ENCODE measurements at regions not wholly inside any gene's neighbourhood (a gene's known extent, or its start where the extent isn't known, plus 50 kb on each side); places are given as distances from the start of the nearest gene placed in this dataset.

GRCh38 chr15:91562698-91563097 lies 290.8 kb upstream of the SLCO3A1 start:
- no peak for DNase-seq

GRCh38 chr15:91564631-91565030 lies 288.9 kb upstream of the SLCO3A1 start:
- no peak for DNase-seq

- DNase-seq = peak; percentile 84
Observed at GRCh38 chr15:91566141-91566540, 287.4 kb upstream of the SLCO3A1 start.

GRCh38 chr15:91568036-91568435 lies 285.5 kb upstream of the SLCO3A1 start:
- DNase-seq = no peak

GRCh38 chr15:91572110-91572509 lies 281.4 kb upstream of the SLCO3A1 start:
- peak; percentile 4 for DNase-seq

GRCh38 chr15:91576096-91576495 lies 277.4 kb upstream of the SLCO3A1 start:
- DNase-seq = no peak

GRCh38 chr15:91578511-91578910 lies 275.0 kb upstream of the SLCO3A1 start:
- DNase-seq = no peak

- DNase-seq = no peak
Observed at GRCh38 chr15:91584895-91585294, 268.6 kb upstream of the SLCO3A1 start.

GRCh38 chr15:91586560-91586959 lies 266.9 kb upstream of the SLCO3A1 start:
- DNase-seq = no peak

- DNase-seq = peak; percentile 20
Observed at GRCh38 chr15:91589360-91589759, 264.1 kb upstream of the SLCO3A1 start.

- no peak for DNase-seq
Observed at GRCh38 chr15:91592567-91592966, 260.9 kb upstream of the SLCO3A1 start.

- DNase-seq = peak; percentile 41
Observed at GRCh38 chr15:91593067-91593466, 260.4 kb upstream of the SLCO3A1 start.

GRCh38 chr15:91593653-91594052 lies 259.9 kb upstream of the SLCO3A1 start:
- DNase-seq = no peak

- DNase-seq = no peak
Observed at GRCh38 chr15:91599261-91599660, 254.2 kb upstream of the SLCO3A1 start.

- DNase-seq = no peak
Observed at GRCh38 chr15:91603384-91604080, 250.0 kb upstream of the SLCO3A1 start.

- no peak for DNase-seq
Observed at GRCh38 chr15:91604122-91604521, 249.4 kb upstream of the SLCO3A1 start.

- DNase-seq = no peak
Observed at GRCh38 chr15:91605576-91605975, 247.9 kb upstream of the SLCO3A1 start.

GRCh38 chr15:91609231-91609630 lies 244.3 kb upstream of the SLCO3A1 start:
- no peak for DNase-seq

GRCh38 chr15:91609966-91610365 lies 243.5 kb upstream of the SLCO3A1 start:
- DNase-seq = no peak

GRCh38 chr15:91611561-91612323 lies 241.8 kb upstream of the SLCO3A1 start:
- no peak for DNase-seq

GRCh38 chr15:91620229-91620628 lies 233.3 kb upstream of the SLCO3A1 start:
- no peak for DNase-seq

GRCh38 chr15:91622235-91622634 lies 231.3 kb upstream of the SLCO3A1 start:
- DNase-seq = no peak

- no peak for DNase-seq
Observed at GRCh38 chr15:91622711-91623342, 230.7 kb upstream of the SLCO3A1 start.

GRCh38 chr15:91624353-91624968 lies 229.0 kb upstream of the SLCO3A1 start:
- no peak for DNase-seq
